GM23338 (cell line): ENCODE measurements at regions not wholly inside any gene's neighbourhood (a gene's known extent, or its start where the extent isn't known, plus 50 kb on each side); places are given as distances from the start of the nearest gene placed in this dataset.

Experiments used
- ATAC-seq: fragments of 200-7000 bp; cut with Tn5 transposase; 3 replicates; pipeline ENCODE4 v1.9.1; 2020
- DNase-seq: peaks from one replicate; pipeline ENCODE4 v3.0.0-alpha.2; 2015; ENCODE audit warnings: low spot score
- H2AFZ ChIP-seq: fragments of 200-600 bp; sonication (generic); 2 replicates; pipeline ENCODE4 v1.8.0; 2016; ENCODE audit warnings: antibody characterized with exemption, mild to moderate bottlenecking, moderate library complexity
- H3F3A ChIP-seq: fragments of 200-600 bp; sonication (generic); replicated peaks from 2 replicates; pipeline ENCODE4 v1.8.0; 2017; ENCODE audit warnings: antibody characterized with exemption, mixed run types, low read depth
- H3K27ac ChIP-seq: fragments of 200-600 bp; sonication (generic); 2 replicates; pipeline ENCODE4 v1.6.1; 2016; ENCODE audit warnings: low read depth
- H3K27me3 ChIP-seq: fragments of 200-600 bp; sonication (generic); 2 replicates; pipeline ENCODE4 v1.8.0; 2016; ENCODE audit warnings: mild to moderate bottlenecking, mixed run types, moderate library complexity; ENCODE audit not compliant: insufficient read depth
- H3K36me3 ChIP-seq: fragments of 200-600 bp; sonication (generic); 2 replicates; pipeline ENCODE4 v1.8.0; 2016; ENCODE audit warnings: mild to moderate bottlenecking; ENCODE audit not compliant: insufficient read depth
- H3K4me1 ChIP-seq: fragments of 200-600 bp; sonication (generic); 2 replicates; pipeline ENCODE4 v1.8.0; 2016; ENCODE audit warnings: mild to moderate bottlenecking, moderate library complexity; ENCODE audit not compliant: insufficient read depth
- H3K4me2 ChIP-seq: fragments of 200-600 bp; sonication (generic); 2 replicates; pipeline ENCODE4 v1.7.1; 2017; ENCODE audit warnings: mixed run types
- H3K4me3 ChIP-seq: fragments of 200-600 bp; sonication (generic); 2 replicates; pipeline ENCODE4 v1.6.1; 2016; ENCODE audit warnings: mixed run types
- H3K79me2 ChIP-seq: fragments of 200-600 bp; sonication (generic); replicated peaks from 2 replicates; pipeline ENCODE4 v1.8.0; 2017; ENCODE audit warnings: mild to moderate bottlenecking; ENCODE audit not compliant: insufficient read depth
- H3K9me2 ChIP-seq: fragments of 200-600 bp; sonication (generic); 2 replicates; pipeline ENCODE4 v1.8.0; 2017; ENCODE audit not compliant: insufficient read depth
- H4K20me1 ChIP-seq: fragments of 200-600 bp; sonication (generic); replicated peaks from 2 replicates; pipeline ENCODE4 v1.8.0; 2017; ENCODE audit warnings: mild to moderate bottlenecking; ENCODE audit not compliant: insufficient read depth
- H3K27ac Mint-ChIP-seq: 2 replicates; pipeline ENCODE4 v1.8.0; 2020; ENCODE audit warnings: inconsistent platforms, mild to moderate bottlenecking, moderate library complexity, mixed read lengths
- H3K27me3 Mint-ChIP-seq: 3 replicates; pipeline ENCODE4 v1.8.0; 2022; ENCODE audit warnings: low read depth, mild to moderate bottlenecking, moderate library complexity, mixed read lengths, inconsistent platforms; ENCODE audit not compliant: insufficient read depth, poor library complexity
- H3K36me3 Mint-ChIP-seq: 3 replicates; pipeline ENCODE4 v1.8.0; 2021; ENCODE audit warnings: low read depth, mild to moderate bottlenecking, inconsistent platforms, moderate library complexity, mixed read lengths
- H3K4me1 Mint-ChIP-seq: 3 replicates; pipeline ENCODE4 v1.8.0; 2020; ENCODE audit warnings: mild to moderate bottlenecking, inconsistent platforms, mixed read lengths
- H3K4me3 Mint-ChIP-seq: 3 replicates; pipeline ENCODE4 v1.8.0; 2021; ENCODE audit warnings: moderate library complexity, mild to moderate bottlenecking, inconsistent platforms, mixed read lengths
- H3K9me3 Mint-ChIP-seq: 3 replicates; pipeline ENCODE4 v1.8.0; 2020; ENCODE audit warnings: moderate library complexity, mild to moderate bottlenecking, inconsistent platforms, mixed read lengths
- CREB1 ChIP-seq: fragments of 250-450 bp; sonication (Bioruptor Pico); IDR thresholded peaks from 2 replicates; pipeline ENCODE4 v1.5.0; 2020; ENCODE audit warnings: low read depth, mild to moderate bottlenecking, moderate library complexity
- CTCF ChIP-seq, 2 experiments: fragments of 200-600 bp in 1 of 2; sonication (generic) in 1 of 2; conservative IDR thresholded peaks; 2 replicates each; pipeline versions ENCODE4 v1.5.1 to v1.6.1; 2016 to 2017; ENCODE audit warnings: antibody characterized with exemption in 2 of 2, low read depth in 2 of 2, mild to moderate bottlenecking in 2 of 2, moderate library complexity in 1 of 2
- EZH2 ChIP-seq: fragments of 200-600 bp; sonication (generic); IDR thresholded peaks from one replicate; pipeline ENCODE4 v1.8.0; 2017; ENCODE audit warnings: antibody characterized with exemption, mild to moderate bottlenecking, low read depth; ENCODE audit not compliant: unreplicated experiment
- JUNB ChIP-seq: IDR thresholded peaks from one replicate; pipeline ENCODE4 v1.6.1; 2016; ENCODE audit warnings: antibody characterized with exemption; ENCODE audit not compliant: unreplicated experiment
- NANOG ChIP-seq: IDR thresholded peaks from 2 replicates; pipeline ENCODE4 v1.6.1; 2016; ENCODE audit warnings: antibody characterized with exemption, borderline replicate concordance
- POLR2AphosphoS5 ChIP-seq: IDR thresholded peaks from 2 replicates; pipeline ENCODE4 v1.6.1; 2016; ENCODE audit warnings: antibody characterized with exemption, low read depth
- ZNF331 ChIP-seq: fragments of 250-450 bp; sonication (Bioruptor Pico); IDR thresholded peaks from 2 replicates; pipeline ENCODE4 v1.5.0; 2020; ENCODE audit warnings: low read depth, mild to moderate bottlenecking, moderate library complexity
- ZNF462 ChIP-seq: fragments of 250-450 bp; sonication (Bioruptor Pico); IDR thresholded peaks from 2 replicates; pipeline ENCODE4 v1.5.0; 2020; ENCODE audit warnings: mild to moderate bottlenecking, moderate library complexity

- H3K27ac Mint-ChIP-seq: no peak overlapping the region
- Histone ChIP-seq H3K4me3 (no peak overlapping the region), H2AFZ (no peak overlapping the region), H3K27ac (no peak overlapping the region), H3K4me2 (no peak overlapping the region), H3K4me1 (no peaks in the 10 kb centered on the region), H3K27me3 (no peaks in the 10 kb centered on the region), H3K36me3 (no peaks in the 10 kb centered on the region), H3K79me2 (no peaks in the 10 kb centered on the region), H3K9me2 (no peaks in the 10 kb centered on the region), H4K20me1 (no peaks in the 10 kb centered on the region), H3F3A (no peaks in the 10 kb centered on the region)
- ATAC-seq (no peak), DNase-seq (no peak)
- no peak overlapping the region for H3K4me3 Mint-ChIP-seq
- no peaks in the 10 kb centered on the region for H3K9me3 Mint-ChIP-seq
- TF ChIP-seq CREB1 (CRISPR knock-in tag) (no peak), NANOG (no peak), CTCF (conservative IDR thresholded peaks at IDR 0.05; ENCODE audit: low read depth in 2 of 2) (no peak)
- no peaks in the 10 kb centered on the region for H3K27me3 Mint-ChIP-seq
- H3K4me1 Mint-ChIP-seq: no peaks in the 10 kb centered on the region
- no peaks in the 10 kb centered on the region for H3K36me3 Mint-ChIP-seq
Measured at GRCh38 chr3:165464736-165465135, 268.6 kb upstream of the SLITRK3 start.

DNA sequence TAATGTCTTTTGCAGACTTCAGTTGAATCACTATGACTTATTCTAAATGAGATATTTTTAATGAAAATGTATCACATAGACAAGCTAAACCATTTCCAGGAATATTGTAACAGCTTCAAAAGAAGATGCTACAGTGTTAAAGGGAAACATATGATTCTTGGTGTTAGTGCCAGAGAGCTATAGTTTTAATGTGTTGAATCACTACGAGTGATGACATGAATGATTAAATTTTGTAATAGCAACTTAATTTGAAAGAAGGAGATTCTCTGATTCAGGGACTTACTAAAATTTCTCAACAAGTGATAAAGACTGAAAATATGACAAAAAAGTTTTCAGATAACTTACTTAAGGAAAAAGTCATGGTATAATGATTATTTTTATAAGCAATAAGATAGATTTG is 267.3 kb upstream of the SLITRK3 start:
- no peak for DNase-seq

More for the DNA sequence above, 267.3 kb upstream of the SLITRK3 start:
- Histone ChIP-seq H3K4me2 (no peak overlapping the region), H3K9me2 (no peaks in the 10 kb centered on the region), H3K36me3 (no peaks in the 10 kb centered on the region), H3K27me3 (no peaks in the 10 kb centered on the region), H4K20me1 (no peaks in the 10 kb centered on the region), H3K79me2 (no peaks in the 10 kb centered on the region), H3F3A (no peaks in the 10 kb centered on the region), H3K4me1 (no peaks in the 10 kb centered on the region), H3K4me3 (no peak overlapping the region), H2AFZ (no peak overlapping the region), H3K27ac (no peak overlapping the region)
- no peak overlapping the region for H3K27ac Mint-ChIP-seq
- H3K27me3 Mint-ChIP-seq: no peaks in the 10 kb centered on the region
- no peaks in the 10 kb centered on the region for H3K9me3 Mint-ChIP-seq
- H3K4me1 Mint-ChIP-seq: no peaks in the 10 kb centered on the region
- no peaks in the 10 kb centered on the region for H3K36me3 Mint-ChIP-seq
- H3K4me3 Mint-ChIP-seq: no peak overlapping the region
- no peak for ATAC-seq
- no peak for TF ChIP-seq CREB1 (CRISPR knock-in tag)
- no peak for TF ChIP-seq EZH2
- TF ChIP-seq ZNF331 (CRISPR knock-in tag): no peak
- TF ChIP-seq JUNB: no peak
- TF ChIP-seq ZNF462 (CRISPR knock-in tag): no peak
- no peak for TF ChIP-seq POLR2AphosphoS5
